Panc1 (cell line): ENCODE measurements at regions not wholly inside any gene's neighbourhood (a gene's known extent, or its start where the extent isn't known, plus 50 kb on each side); places are given as distances from the start of the nearest gene placed in this dataset.
"Not testable (repeated sequence)": the region's sequence is repeated elsewhere in the genome, so short reads cannot be mapped to it uniquely, and the experiment has no call there.

ENCODE experiments used
- CTCF ChIP-seq: fragments of 450-650 bp; IDR thresholded peaks from 2 replicates; pipeline ENCODE4 v1.5.1; 2017; ENCODE audit warnings: mild to moderate bottlenecking
- POLR2AphosphoS5 ChIP-seq: IDR thresholded peaks from 2 replicates; pipeline ENCODE4 v1.6.1; 2012; ENCODE audit warnings: mild to moderate bottlenecking, low read depth, low read length, moderate library complexity

- TF ChIP-seq CTCF, POLR2AphosphoS5: not testable (repeated sequence)
Measured at GRCh38 chr16:88223696-88224095, 159.1 kb upstream of the ZNF469 start.
